ENCODE measurements at regions not wholly inside any gene's neighbourhood (a gene's known extent, or its start where the extent isn't known, plus 50 kb on each side); places are given as distances from the start of the nearest gene placed in this dataset.
A peak's percentile ranks its signal among the peaks of the same experiment; 100 is the strongest.

DNA sequence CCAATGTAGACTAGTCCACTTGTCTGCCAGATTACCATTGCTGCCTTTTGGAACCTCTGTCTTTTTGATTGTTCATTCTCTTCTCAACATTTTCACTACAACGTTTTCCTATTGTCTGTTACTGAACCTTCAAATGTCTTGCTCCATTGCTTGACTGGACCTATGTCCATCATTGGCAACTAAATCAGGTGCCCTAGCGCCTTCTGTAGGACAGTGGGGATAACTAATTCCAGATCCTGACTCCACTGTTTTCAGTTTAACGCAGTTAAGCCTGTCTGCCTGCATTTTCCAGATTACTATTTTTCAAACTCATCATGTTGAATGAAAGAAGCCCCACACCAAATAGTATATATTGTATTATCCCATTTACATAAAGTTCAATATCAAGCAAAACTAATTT is 433.6 kb downstream of the RNF144B start:
- Mint-ChIP-seq H3K4me1 (no peaks in the 10 kb centered on the region), H3K9me3 (peaks cover 23% of the 10 kb centered on the region), H3K4me3 (no peak overlapping the region), H3K27me3 (ENCODE audit: low read depth) (no peaks in the 10 kb centered on the region), H3K36me3 (ENCODE audit: low read depth) (no peaks in the 10 kb centered on the region), H3K27ac (no peak overlapping the region)
- TF ChIP-seq, protein P1, sequence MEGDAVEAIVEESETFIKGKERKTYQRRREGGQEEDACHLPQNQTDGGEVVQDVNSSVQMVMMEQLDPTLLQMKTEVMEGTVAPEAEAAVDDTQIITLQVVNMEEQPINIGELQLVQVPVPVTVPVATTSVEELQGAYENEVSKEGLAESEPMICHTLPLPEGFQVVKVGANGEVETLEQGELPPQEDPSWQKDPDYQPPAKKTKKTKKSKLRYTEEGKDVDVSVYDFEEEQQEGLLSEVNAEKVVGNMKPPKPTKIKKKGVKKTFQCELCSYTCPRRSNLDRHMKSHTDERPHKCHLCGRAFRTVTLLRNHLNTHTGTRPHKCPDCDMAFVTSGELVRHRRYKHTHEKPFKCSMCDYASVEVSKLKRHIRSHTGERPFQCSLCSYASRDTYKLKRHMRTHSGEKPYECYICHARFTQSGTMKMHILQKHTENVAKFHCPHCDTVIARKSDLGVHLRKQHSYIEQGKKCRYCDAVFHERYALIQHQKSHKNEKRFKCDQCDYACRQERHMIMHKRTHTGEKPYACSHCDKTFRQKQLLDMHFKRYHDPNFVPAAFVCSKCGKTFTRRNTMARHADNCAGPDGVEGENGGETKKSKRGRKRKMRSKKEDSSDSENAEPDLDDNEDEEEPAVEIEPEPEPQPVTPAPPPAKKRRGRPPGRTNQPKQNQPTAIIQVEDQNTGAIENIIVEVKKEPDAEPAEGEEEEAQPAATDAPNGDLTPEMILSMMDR (IDR thresholded peaks at IDR 0.05; ENCODE audit: unreplicated experiment in 3 of 3): no peak

DNA sequence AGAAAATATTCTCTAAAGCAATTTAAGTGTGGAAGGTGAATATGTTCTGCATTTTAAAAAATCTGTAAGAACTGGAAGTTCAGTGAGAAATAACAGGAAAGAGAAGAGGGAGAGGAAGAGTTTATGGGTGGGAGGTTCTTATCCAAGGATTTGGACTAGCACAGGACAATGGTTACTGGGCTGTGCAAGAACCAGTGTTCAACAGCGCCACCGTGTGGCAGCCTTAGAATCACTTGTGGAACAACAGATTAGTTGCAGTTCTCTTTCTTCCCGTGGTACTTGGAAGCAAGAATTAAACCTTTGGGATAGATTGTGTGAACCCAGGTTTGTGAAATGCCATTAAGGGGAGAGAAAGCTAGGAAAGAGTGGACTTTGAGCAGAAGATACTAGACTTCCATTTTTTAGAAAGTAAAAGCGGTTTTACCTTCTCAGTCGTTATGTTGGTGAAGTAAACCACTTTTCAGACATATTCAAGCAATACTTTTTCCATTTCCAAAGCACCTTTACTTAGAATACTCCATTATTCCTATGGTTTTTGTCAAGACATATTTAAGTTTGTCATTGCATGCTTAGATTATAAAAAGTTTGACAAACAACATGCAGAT is 436.7 kb downstream of the RNF144B start:
- Mint-ChIP-seq H3K4me1 (no peaks in the 10 kb centered on the region), H3K27ac (no peak overlapping the region), H3K4me3 (no peak overlapping the region), H3K36me3 (ENCODE audit: low read depth) (no peaks in the 10 kb centered on the region), H3K9me3 (peaks cover 27% of the 10 kb centered on the region), H3K27me3 (ENCODE audit: low read depth) (no peaks in the 10 kb centered on the region)
- TF ChIP-seq, protein P1 (IDR thresholded peaks at IDR 0.05; ENCODE audit: unreplicated experiment in 3 of 3): peak; percentile 23 to 47 (median 38)

DNA sequence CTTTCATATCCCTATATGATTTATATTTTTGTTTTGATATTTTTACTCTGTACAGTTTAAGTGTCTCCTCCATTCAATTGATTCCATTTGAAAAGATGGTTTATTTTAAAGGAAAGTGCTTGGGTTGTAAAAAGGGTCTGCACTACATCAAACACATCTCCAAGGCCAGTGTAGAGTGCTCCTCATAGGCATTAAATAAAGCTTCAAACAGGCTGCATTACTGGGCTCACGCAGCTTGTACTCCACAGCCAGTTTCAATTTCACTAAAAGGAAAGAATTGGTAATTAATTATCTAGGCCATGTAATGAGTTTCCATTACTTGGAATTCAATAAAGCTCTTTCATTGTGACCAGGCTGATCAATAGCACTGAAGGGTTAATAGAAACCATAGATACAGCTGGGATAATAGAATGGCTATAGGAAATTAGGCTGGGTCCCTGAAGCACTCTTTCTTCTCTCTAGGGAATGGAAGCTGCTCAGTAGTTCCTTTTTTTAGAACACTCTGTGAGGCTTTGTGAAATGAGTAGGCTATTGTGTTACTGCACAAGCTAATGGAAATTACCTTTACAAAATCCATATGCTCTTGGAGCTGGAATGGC is 442.2 kb downstream of the RNF144B start:
- TF ChIP-seq, protein P1 (IDR thresholded peaks at IDR 0.05; ENCODE audit: unreplicated experiment in 3 of 3): no peak
- Mint-ChIP-seq H3K4me1 (peaks cover under 1% of the 10 kb centered on the region), H3K4me3 (no peak overlapping the region), H3K27ac (no peak overlapping the region), H3K9me3 (peaks cover 13% of the 10 kb centered on the region), H3K27me3 (ENCODE audit: low read depth) (no peaks in the 10 kb centered on the region), H3K36me3 (ENCODE audit: low read depth) (no peaks in the 10 kb centered on the region)

DNA sequence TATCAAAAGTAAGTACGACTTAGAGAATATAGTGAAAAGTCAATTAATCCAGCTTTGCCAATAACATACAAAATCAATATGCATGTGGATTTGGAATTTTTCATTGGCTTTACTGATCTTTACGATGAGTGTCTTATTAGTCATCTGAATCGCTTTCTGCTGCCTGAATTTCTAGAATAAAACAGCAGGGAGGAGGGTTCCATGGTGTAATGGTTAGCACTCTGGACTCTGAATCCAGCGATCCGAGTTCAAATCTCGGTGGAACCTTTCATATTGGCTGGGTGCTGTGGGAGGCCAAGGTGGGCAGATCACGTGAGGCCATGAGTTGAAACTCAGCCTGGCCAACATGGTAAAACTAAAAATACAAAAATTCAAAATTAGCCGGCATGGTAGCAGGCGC is 448.8 kb downstream of the RNF144B start:
- H3K4me1 Mint-ChIP-seq: peaks cover 5% of the 10 kb centered on the region
- H3K9me3 Mint-ChIP-seq: no peaks in the 10 kb centered on the region
- H3K27ac Mint-ChIP-seq: no peak overlapping the region
- H3K36me3 Mint-ChIP-seq (ENCODE audit: low read depth): no peaks in the 10 kb centered on the region
- TF ChIP-seq, protein P1 (IDR thresholded peaks at IDR 0.05; ENCODE audit: unreplicated experiment in 3 of 3): no peak
- no peaks in the 10 kb centered on the region for H3K27me3 Mint-ChIP-seq (ENCODE audit: low read depth)
- H3K4me3 Mint-ChIP-seq: no peak overlapping the region

DNA sequence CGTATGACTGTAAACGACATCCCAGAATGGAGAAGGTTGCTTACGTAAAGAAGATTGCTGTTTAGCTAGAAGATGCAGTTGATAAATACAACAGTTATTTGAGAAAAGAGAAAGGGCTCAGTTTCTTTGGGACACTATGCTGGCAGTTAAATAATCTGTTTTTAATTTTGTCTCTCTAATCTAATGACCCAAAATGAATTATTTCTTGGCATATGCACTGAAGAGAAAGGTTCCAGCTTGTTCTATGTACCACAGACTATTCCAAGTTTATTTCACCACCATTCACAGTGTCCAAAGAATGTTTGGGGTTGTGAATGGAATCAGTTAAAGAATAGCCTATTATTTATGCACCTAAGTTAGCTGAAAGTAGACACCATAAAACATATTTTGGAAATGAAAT is 449.9 kb downstream of the RNF144B start:
- TF ChIP-seq, protein P1 (IDR thresholded peaks at IDR 0.05; ENCODE audit: unreplicated experiment in 3 of 3): no peak
- Mint-ChIP-seq H3K9me3 (no peaks in the 10 kb centered on the region), H3K4me3 (no peak overlapping the region), H3K36me3 (ENCODE audit: low read depth) (no peaks in the 10 kb centered on the region), H3K27me3 (ENCODE audit: low read depth) (no peaks in the 10 kb centered on the region), H3K27ac (no peak overlapping the region), H3K4me1 (peaks cover 5% of the 10 kb centered on the region)

DNA sequence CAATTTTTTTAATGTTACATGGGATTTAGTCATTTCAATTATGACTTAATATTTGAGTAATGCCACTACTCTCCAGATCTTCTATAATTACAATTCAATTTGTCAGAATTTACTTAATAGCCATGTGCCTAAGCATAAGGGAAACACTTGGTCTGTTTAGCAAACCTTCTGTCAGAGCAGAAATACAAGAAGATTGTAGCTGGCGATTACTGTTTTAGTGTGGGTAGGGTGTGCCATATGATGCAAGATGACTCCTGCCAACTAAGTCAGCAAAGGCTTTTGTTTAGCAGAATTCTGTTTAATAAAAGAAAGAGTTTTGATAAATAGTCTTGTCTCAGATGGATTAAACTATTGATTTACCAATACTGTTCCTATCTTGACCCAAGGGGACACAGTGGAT is 455.4 kb downstream of the RNF144B start:
- Mint-ChIP-seq H3K27ac (no peak overlapping the region), H3K4me3 (no peak overlapping the region), H3K27me3 (ENCODE audit: low read depth) (peaks cover 4% of the 10 kb centered on the region), H3K4me1 (no peaks in the 10 kb centered on the region), H3K9me3 (no peaks in the 10 kb centered on the region), H3K36me3 (ENCODE audit: low read depth) (no peaks in the 10 kb centered on the region)
- TF ChIP-seq, protein P1 (IDR thresholded peaks at IDR 0.05; ENCODE audit: unreplicated experiment in 3 of 3): no peak

All from nephron (organoid).